K562 (cell line): ENCODE measurements at regions not wholly inside any gene's neighbourhood (a gene's known extent, or its start where the extent isn't known, plus 50 kb on each side); places are given as distances from the start of the nearest gene placed in this dataset.

Experiments
- ATAC-seq: fragments of 200-7000 bp; cut with Tn5 transposase; 3 replicates; pipeline ENCODE4 v1.9.1; 2020; ENCODE audit warnings: moderate library complexity
- BruUV-seq: library from RNA; stranded (reverse); fragments of 400-500 nt; replicated peaks from 2 replicates; lab custom pipeline; 2021; lab: Mats Ljungman, UMichigan
- CTCF ChIA-PET: fragments of 300-600 bp; formaldehyde crosslinking; extraction: SDS; loops from one replicate; lab custom pipeline; 2021; ENCODE audit warnings: low intra/inter-chr PET ratio; lab: Yijun Ruan, JAX
- POLR2A ChIA-PET: fragments of 300-600, 350-650 bp; sonication (Branson Sonifier 250); formaldehyde crosslinking; extraction: SDS; loops from one replicate; lab custom pipeline; 2021; ENCODE audit warnings: antibody characterized with exemption, inconsistent platforms; lab: Yijun Ruan, JAX
- DNase-seq, 4 experiments: peaks; one replicate each; pipeline versions ENCODE4 v3.0.0 to v3.0.0-alpha.2; 2011 to 2018; ENCODE audit warnings: low spot score in 3 of 4, mixed read lengths in 3 of 4; ENCODE audit errors: extremely low read depth in 1 of 4
- FAIRE-seq: peaks from 2 replicates; lab custom pipeline; 2011; peaks lifted over from hg19 to GRCh38; lab: Jason Lieb, UNC
- H2AFZ ChIP-seq: 2 replicates; pipeline ENCODE4 v1.6.0; 2011; ENCODE audit warnings: low read depth, low read length, control low read depth, inconsistent platforms
- H3K27ac ChIP-seq: fragments of 200-600 bp; 3 replicates; pipeline ENCODE4 v1.8.0; 2011; ENCODE audit warnings: low read depth, mild to moderate bottlenecking, control low read depth, inconsistent platforms, low read length, moderate library complexity, mixed read lengths; ENCODE audit errors: extremely low read depth
- H3K27me3 ChIP-seq, 2 experiments: fragments of 300-600 bp in 1 of 2; 2 replicates in 1 of 2; 3 replicates in 1 of 2; pipeline versions ENCODE4 v1.6.0 to v1.8.0; 2011; ENCODE audit warnings: inconsistent platforms in 2 of 2, low read length in 2 of 2, mild to moderate bottlenecking in 1 of 2, mixed read lengths in 1 of 2, moderate library complexity in 1 of 2; ENCODE audit not compliant: control insufficient read depth in 2 of 2, insufficient read depth in 2 of 2
- H3K36me3 ChIP-seq: fragments of 300-600 bp; 3 replicates; pipeline ENCODE4 v1.8.0; 2011; ENCODE audit warnings: mild to moderate bottlenecking, low read length, inconsistent platforms; ENCODE audit not compliant: control insufficient read depth, insufficient read depth
- H3K4me1 ChIP-seq, 2 experiments: fragments of 200-600 bp in 1 of 2; replicated peaks in 1 of 2; 2 replicates in 1 of 2; 3 replicates in 1 of 2; pipeline versions ENCODE4 v1.5.1 to v1.8.0; 2011; ENCODE audit warnings: inconsistent platforms in 2 of 2, low read length in 2 of 2, mild to moderate bottlenecking in 1 of 2, mixed read lengths in 1 of 2, moderate library complexity in 1 of 2; ENCODE audit not compliant: control insufficient read depth in 2 of 2, insufficient read depth in 2 of 2
- H3K4me2 ChIP-seq: 2 replicates; pipeline ENCODE4 v1.6.1; 2011; ENCODE audit warnings: low read length, control low read depth, inconsistent platforms, mixed read lengths; ENCODE audit not compliant: insufficient read depth
- H3K4me3 ChIP-seq: fragments of 200-600 bp; sonication (generic), shearing (Covaris generic); 2 replicates; pipeline ENCODE4 v1.5.1; 2016; ENCODE audit warnings: control low read depth, inconsistent platforms
- H3K79me2 ChIP-seq: fragments of 200-600 bp; 3 replicates; pipeline ENCODE4 v1.8.0; 2011; ENCODE audit warnings: low read length, inconsistent platforms; ENCODE audit not compliant: control insufficient read depth, insufficient read depth
- H3K9ac ChIP-seq, 2 experiments: 2 replicates each; pipeline versions ENCODE4 v1.6.0 to v1.6.1; 2011; ENCODE audit warnings: low read depth in 2 of 2, low read length in 2 of 2, control low read depth in 1 of 2, inconsistent platforms in 1 of 2, mild to moderate bottlenecking in 1 of 2, mixed read lengths in 1 of 2; ENCODE audit not compliant: insufficient read depth in 1 of 2
- H3K9me1 ChIP-seq: one replicate; pipeline ENCODE4 v1.6.0; 2011; ENCODE audit warnings: inconsistent platforms, mild to moderate bottlenecking, low read length, moderate library complexity; ENCODE audit not compliant: control insufficient read depth, insufficient read depth
- H3K9me3 ChIP-seq: replicated peaks from 2 replicates; pipeline ENCODE4 v1.5.1; 2011; ENCODE audit warnings: low read depth, low read length, inconsistent platforms; ENCODE audit not compliant: control insufficient read depth, insufficient read depth
- H4K20me1 ChIP-seq: replicated peaks from 2 replicates; pipeline ENCODE4 v1.6.1; 2011; ENCODE audit warnings: low read length, inconsistent platforms, mixed read lengths; ENCODE audit not compliant: control insufficient read depth, insufficient read depth
- CBX2 ChIP-seq: fragments of 200-600 bp; sonication (generic); IDR thresholded peaks from one replicate; pipeline ENCODE4 v1.6.1; 2012; ENCODE audit warnings: mild to moderate bottlenecking, low read length, inconsistent platforms; ENCODE audit not compliant: insufficient read depth, poor library complexity, severe bottlenecking
- CREB1 ChIP-seq, 2 experiments: sonication (generic) in 1 of 2; formaldehyde crosslinking in 1 of 2; IDR thresholded peaks; 2 replicates each; pipeline versions ENCODE4 v1.6.1 to v1.8.0; 2012 to 2022; ENCODE audit warnings: inconsistent platforms in 1 of 2, mild to moderate bottlenecking in 1 of 2, missing genetic modification reagents in 1 of 2, moderate library complexity in 1 of 2
- FUS ChIP-seq: fragments of 200-400 bp; formaldehyde crosslinking; optimal IDR thresholded peaks from 2 replicates; pipeline ENCODE3; 2017; ENCODE audit warnings: low read depth, low read length
- HIVEP1 ChIP-seq: fragments of 250-450 bp; sonication (Bioruptor Pico); IDR thresholded peaks from 2 replicates; pipeline ENCODE4 v1.4.0; 2020; ENCODE audit warnings: mild to moderate bottlenecking
- HNRNPL ChIP-seq: fragments of 200-400 bp; formaldehyde crosslinking; IDR thresholded peaks from 2 replicates; pipeline ENCODE4 v1.6.1; 2017; ENCODE audit warnings: low read depth, mild to moderate bottlenecking, low read length
- KLF6 ChIP-seq: fragments of 250-450 bp; sonication (Bioruptor Pico); IDR thresholded peaks from 2 replicates; pipeline ENCODE4 v1.4.0; 2020; ENCODE audit warnings: mild to moderate bottlenecking, moderate library complexity, borderline replicate concordance
- NFIC ChIP-seq: fragments of 450-650 bp; IDR thresholded peaks from 2 replicates; pipeline ENCODE4 v1.6.1; 2017; ENCODE audit warnings: mild to moderate bottlenecking, inconsistent platforms
- PHF20 ChIP-seq: fragments of 450-650 bp; IDR thresholded peaks from 2 replicates; pipeline ENCODE4 v1.6.1; 2018; ENCODE audit not compliant: partially characterized antibody
- RFX5 ChIP-seq: IDR thresholded peaks from 2 replicates; pipeline ENCODE4 v1.6.1; 2011; ENCODE audit warnings: low read depth, mild to moderate bottlenecking, improper control_type of control experiment, low read length
- SAFB ChIP-seq: fragments of 200-400 bp; formaldehyde crosslinking; IDR thresholded peaks from 2 replicates; pipeline ENCODE4 v1.6.1; 2017; ENCODE audit warnings: low read depth, low read length, borderline replicate concordance
- ZBED1 ChIP-seq: IDR thresholded peaks from 2 replicates; pipeline ENCODE4 v1.6.1; 2014
- ZNF184 ChIP-seq: sonication (generic); formaldehyde crosslinking; IDR thresholded peaks from 2 replicates; pipeline ENCODE4 v1.5.0; 2020; ENCODE audit warnings: missing genetic modification reagents
- in situ Hi-C: fragments of 300-500 bp; cut with MboI; formaldehyde crosslinking; loops from 4 replicates; pipeline ENCODE4 v1.15.0; 2018; ENCODE audit warnings: inconsistent platforms, mixed read lengths
- intact Hi-C: fragments of 100-400 bp; cut with micrococcal nuclease; formaldehyde crosslinking; loops from 2 replicates; pipeline ENCODE4 v1.14.2; 2022
- TF ChIP-seq, protein P1 (sequence below), 2 experiments: fragments of 450-650 bp; conservative IDR thresholded peaks; 2 replicates each; pipeline ENCODE4 v1.6.1; 2017; ENCODE audit warnings: mild to moderate bottlenecking in 2 of 2, moderate library complexity in 2 of 2

GRCh38 chr5:24783596-24783995, 138.8 kb upstream of the CDH10 start:
- no peak for TF ChIP-seq ZNF184
- no peak for TF ChIP-seq NFIC
- TF ChIP-seq KLF6: no peak
- no peak for TF ChIP-seq SAFB
- no peak for TF ChIP-seq HNRNPL
- TF ChIP-seq ZBED1: no peak
- TF ChIP-seq, protein P1, sequence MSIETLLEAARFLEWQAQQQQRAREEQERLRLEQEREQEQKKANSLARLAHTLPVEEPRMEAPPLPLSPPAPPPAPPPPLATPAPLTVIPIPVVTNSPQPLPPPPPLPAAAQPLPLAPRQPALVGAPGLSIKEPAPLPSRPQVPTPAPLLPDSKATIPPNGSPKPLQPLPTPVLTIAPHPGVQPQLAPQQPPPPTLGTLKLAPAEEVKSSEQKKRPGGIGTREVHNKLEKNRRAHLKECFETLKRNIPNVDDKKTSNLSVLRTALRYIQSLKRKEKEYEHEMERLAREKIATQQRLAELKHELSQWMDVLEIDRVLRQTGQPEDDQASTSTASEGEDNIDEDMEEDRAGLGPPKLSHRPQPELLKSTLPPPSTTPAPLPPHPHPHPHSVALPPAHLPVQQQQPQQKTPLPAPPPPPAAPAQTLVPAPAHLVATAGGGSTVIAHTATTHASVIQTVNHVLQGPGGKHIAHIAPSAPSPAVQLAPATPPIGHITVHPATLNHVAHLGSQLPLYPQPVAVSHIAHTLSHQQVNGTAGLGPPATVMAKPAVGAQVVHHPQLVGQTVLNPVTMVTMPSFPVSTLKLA (conservative IDR thresholded peaks at IDR 0.05): no peak
- no peak for TF ChIP-seq CBX2
- no peak for TF ChIP-seq HIVEP1 (CRISPR knock-in tag)
- TF ChIP-seq PHF20: no peak
- no peak for TF ChIP-seq FUS
- no peak for TF ChIP-seq CREB1 (IDR thresholded peaks at IDR 0.05)
- TF ChIP-seq CREB1 (CRISPR knock-in tag; IDR thresholded peaks at IDR 0.05): no peak
- TF ChIP-seq RFX5: no peak
- H4K20me1 ChIP-seq: no peaks in the 10 kb centered on the region
- ATAC-seq (no peak), DNase-seq (no peak), FAIRE-seq (no peak)
- BruUV-seq: no TSS peak
- ChIA-PET CTCF (no interaction called here), POLR2A (no interaction called here)
- H3K9ac ChIP-seq: no peak overlapping the region
- H3K9me3 ChIP-seq: no peaks in the 10 kb centered on the region
- intact Hi-C loops (no loop called here), in situ Hi-C loops (no loop called here)
- no peaks in the 10 kb centered on the region for H3K27me3 ChIP-seq
- no peaks in the 10 kb centered on the region for H3K9me1 ChIP-seq
- no peaks in the 10 kb centered on the region for H3K79me2 ChIP-seq
- H3K4me2 ChIP-seq: no peak overlapping the region
- H3K27ac ChIP-seq: no peak overlapping the region
- H3K4me3 ChIP-seq: no peak overlapping the region
- no peak overlapping the region for H2AFZ ChIP-seq
- H3K4me1 ChIP-seq: no peaks in the 10 kb centered on the region
- H3K36me3 ChIP-seq: no peaks in the 10 kb centered on the region
